ENCODE measurements at regions not wholly inside any gene's neighbourhood (a gene's known extent, or its start where the extent isn't known, plus 50 kb on each side); places are given as distances from the start of the nearest gene placed in this dataset.

DNA sequence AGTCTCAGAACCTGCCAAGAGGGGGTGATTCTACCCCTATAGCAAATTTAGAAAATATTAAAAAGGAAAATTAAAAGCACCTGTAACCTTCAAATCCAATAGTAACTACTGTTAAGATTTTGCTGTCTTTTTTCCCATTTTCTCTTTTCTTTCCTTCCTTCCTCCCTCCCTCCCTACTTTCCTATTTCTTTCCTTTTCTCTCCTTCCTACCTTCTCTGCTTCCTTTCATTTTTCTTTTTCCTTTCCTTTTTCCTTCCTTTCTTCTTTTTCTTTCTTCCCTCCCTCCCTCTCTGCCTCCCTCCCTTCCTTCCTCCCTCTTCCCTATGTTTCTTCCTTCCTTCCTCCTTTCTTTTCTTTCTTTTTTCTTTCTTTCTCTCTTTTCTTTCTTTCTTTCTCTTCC, 120.2 kb upstream of the KCTD7 start:
- TF ChIP-seq POLR2A (IDR thresholded peaks at IDR 0.05; ENCODE audit: low read depth, low read length) (no peak), SMC3 (IDR thresholded peaks at IDR 0.05; ENCODE audit: low read depth, low read length) (no peak), CHD1 (IDR thresholded peaks at IDR 0.05; ENCODE audit: low read depth, low read length) (no peak), BHLHE40 (IDR thresholded peaks at IDR 0.05; ENCODE audit: low read depth, low read length) (no peak)
- TF ChIP-seq, protein P1, sequence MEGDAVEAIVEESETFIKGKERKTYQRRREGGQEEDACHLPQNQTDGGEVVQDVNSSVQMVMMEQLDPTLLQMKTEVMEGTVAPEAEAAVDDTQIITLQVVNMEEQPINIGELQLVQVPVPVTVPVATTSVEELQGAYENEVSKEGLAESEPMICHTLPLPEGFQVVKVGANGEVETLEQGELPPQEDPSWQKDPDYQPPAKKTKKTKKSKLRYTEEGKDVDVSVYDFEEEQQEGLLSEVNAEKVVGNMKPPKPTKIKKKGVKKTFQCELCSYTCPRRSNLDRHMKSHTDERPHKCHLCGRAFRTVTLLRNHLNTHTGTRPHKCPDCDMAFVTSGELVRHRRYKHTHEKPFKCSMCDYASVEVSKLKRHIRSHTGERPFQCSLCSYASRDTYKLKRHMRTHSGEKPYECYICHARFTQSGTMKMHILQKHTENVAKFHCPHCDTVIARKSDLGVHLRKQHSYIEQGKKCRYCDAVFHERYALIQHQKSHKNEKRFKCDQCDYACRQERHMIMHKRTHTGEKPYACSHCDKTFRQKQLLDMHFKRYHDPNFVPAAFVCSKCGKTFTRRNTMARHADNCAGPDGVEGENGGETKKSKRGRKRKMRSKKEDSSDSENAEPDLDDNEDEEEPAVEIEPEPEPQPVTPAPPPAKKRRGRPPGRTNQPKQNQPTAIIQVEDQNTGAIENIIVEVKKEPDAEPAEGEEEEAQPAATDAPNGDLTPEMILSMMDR (conservative IDR thresholded peaks at IDR 0.05; ENCODE audit: low read depth, low read length) = no peak
